GM18502 (cell line): ENCODE measurements at regions not wholly inside any gene's neighbourhood (a gene's known extent, or its start where the extent isn't known, plus 50 kb on each side); places are given as distances from the start of the nearest gene placed in this dataset.
"Not testable (repeated sequence)": the region's sequence is repeated elsewhere in the genome, so short reads cannot be mapped to it uniquely, and the experiment has no call there.

Experiments
- ATAC-seq: cut with Tn5 transposase; IDR thresholded peaks from one replicate; pipeline ENCODE4 v1.9.1; 2021; ENCODE audit warnings: mild to moderate bottlenecking; ENCODE audit not compliant: unreplicated experiment, poor library complexity

GRCh38 chr9:73444821-73445220 is 293.2 kb downstream of the ANXA1 start:
- no peak for ATAC-seq

- ATAC-seq, result not testable (repeated sequence)
Observed at GRCh38 chr9:73445384-73445783, 293.7 kb downstream of the ANXA1 start.

- ATAC-seq, result no peak
Observed at GRCh38 chr9:73446306-73446705, 294.6 kb downstream of the ANXA1 start.

GRCh38 chr9:73451003-73451402 is 299.3 kb downstream of the ANXA1 start:
- ATAC-seq, result no peak

GRCh38 chr9:73459817-73460216 is 308.2 kb downstream of the ANXA1 start:
- no peak for ATAC-seq

- no peak for ATAC-seq
Observed at GRCh38 chr9:73468716-73469115, 317.1 kb downstream of the ANXA1 start.

GRCh38 chr9:73470766-73471165 is 319.1 kb downstream of the ANXA1 start:
- no peak for ATAC-seq

- ATAC-seq, result no peak
Observed at GRCh38 chr9:73474002-73474600, 322.4 kb downstream of the ANXA1 start.

- ATAC-seq, result no peak
Observed at GRCh38 chr9:73474625-73475024, 323.0 kb downstream of the ANXA1 start.

- ATAC-seq, result no peak
Observed at GRCh38 chr9:73494894-73495293, 343.2 kb downstream of the ANXA1 start.

GRCh38 chr9:73497796-73498195 is 346.1 kb downstream of the ANXA1 start:
- no peak for ATAC-seq

GRCh38 chr9:73515216-73515615 is 363.6 kb downstream of the ANXA1 start:
- no peak for ATAC-seq

GRCh38 chr9:73523391-73523790 is 371.7 kb downstream of the ANXA1 start:
- ATAC-seq, result no peak

GRCh38 chr9:73525350-73525749 is 373.7 kb downstream of the ANXA1 start:
- no peak for ATAC-seq

- ATAC-seq, result no peak
Observed at GRCh38 chr9:73527521-73527920, 375.9 kb downstream of the ANXA1 start.

GRCh38 chr9:73528926-73529325 is 377.3 kb downstream of the ANXA1 start:
- no peak for ATAC-seq

GRCh38 chr9:73529666-73530065 is 378.0 kb downstream of the ANXA1 start:
- no peak for ATAC-seq

- no peak for ATAC-seq
Observed at GRCh38 chr9:73531051-73531532, 379.4 kb downstream of the ANXA1 start.

- peak; percentile 79 for ATAC-seq
Observed at GRCh38 chr9:73531658-73532057, 380.0 kb downstream of the ANXA1 start.

- no peak for ATAC-seq
Observed at GRCh38 chr9:73532985-73533384, 381.3 kb downstream of the ANXA1 start.

GRCh38 chr9:73536403-73536802 is 384.7 kb downstream of the ANXA1 start:
- ATAC-seq, result no peak

GRCh38 chr9:73537561-73537960 is 385.9 kb downstream of the ANXA1 start:
- ATAC-seq, result no peak
